ENCODE measurements at regions not wholly inside any gene's neighbourhood (a gene's known extent, or its start where the extent isn't known, plus 50 kb on each side); places are given as distances from the start of the nearest gene placed in this dataset.
A peak's percentile ranks its signal among the peaks of the same experiment; 100 is the strongest.
"Not testable (repeated sequence)": the region's sequence is repeated elsewhere in the genome, so short reads cannot be mapped to it uniquely, and the experiment has no call there.

DNA sequence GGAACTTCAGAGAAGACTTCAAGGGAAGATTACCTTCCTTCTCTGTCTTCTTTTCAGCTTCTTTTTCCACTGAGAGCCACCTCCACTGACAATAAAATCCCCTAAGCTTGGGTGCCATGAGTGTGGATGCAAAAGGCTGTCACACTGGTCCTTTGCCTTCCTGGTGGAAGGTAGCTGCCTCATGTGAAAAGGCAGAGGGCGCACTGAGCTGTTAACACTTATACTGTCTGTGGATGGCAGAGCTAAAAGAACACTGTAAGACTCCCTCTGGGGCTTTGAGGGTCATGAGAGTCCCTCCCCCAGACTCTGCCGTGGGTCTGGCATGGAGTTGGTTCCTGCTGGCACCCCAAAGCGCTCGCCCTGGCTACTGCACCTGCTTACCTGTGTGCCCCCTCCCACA is 536.7 kb upstream of the IMPG1 start:
- WGBS, 2 donors: 85 to 89% methylated on average over 4 of the region's 4 CpGs
- no peaks in the 10 kb centered on the region for H3K9me3 ChIP-seq (ENCODE audit: control insufficient read depth, low read length)
- ATAC-seq (ENCODE audit: low FRiP score) (no peak), DNase-seq (no peak)
- H3K4me3 ChIP-seq (ENCODE audit: low read length in 2 of 2): no peak overlapping the region
- H3K27ac ChIP-seq (ENCODE audit: low read depth in 1 of 2, low read length in 2 of 2): no peak overlapping the region
- intact Hi-C loops (cut with DNase I): no loop called here
- no peaks in the 10 kb centered on the region for H3K27me3 ChIP-seq (ENCODE audit: control insufficient read depth in 1 of 2, insufficient read depth in 2 of 2, low read length in 1 of 2)
- H3K4me1 ChIP-seq (ENCODE audit: control insufficient read depth in 1 of 2, insufficient read depth in 2 of 2, low read length in 2 of 2): no peaks in the 10 kb centered on the region
- H3K36me3 ChIP-seq (ENCODE audit: control insufficient read depth in 1 of 2, insufficient read depth in 2 of 2, low read length in 1 of 2): no peaks in the 10 kb centered on the region

DNA sequence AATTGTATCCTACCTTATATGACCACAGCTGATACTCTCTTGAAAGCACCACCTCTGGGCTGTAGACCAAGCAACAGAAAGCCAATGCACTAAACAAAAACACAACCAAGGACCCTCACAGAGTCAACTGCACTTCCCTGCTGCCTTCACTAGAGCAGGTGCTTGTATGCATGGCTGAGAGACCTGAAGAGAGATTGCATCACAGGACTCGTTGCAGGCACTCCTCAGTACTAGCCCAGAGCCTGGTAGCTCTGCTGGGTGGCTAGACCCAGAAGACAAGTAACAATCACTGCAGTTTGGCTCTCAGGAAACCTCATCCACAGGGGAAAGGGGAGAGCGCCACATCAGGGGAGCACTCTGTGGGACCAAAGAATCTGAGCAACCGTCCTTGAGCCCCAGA is 521.6 kb upstream of the IMPG1 start:
- 76 to 78% methylated on average over 3 of the region's 3 CpGs for WGBS, 2 donors
- no peak for ATAC-seq (ENCODE audit: low FRiP score)
- intact Hi-C loops (cut with DNase I): no loop called here
- Histone ChIP-seq H3K36me3 (ENCODE audit: control insufficient read depth in 1 of 2, insufficient read depth in 2 of 2, low read length in 1 of 2) (no peaks in the 10 kb centered on the region), H3K4me1 (ENCODE audit: control insufficient read depth in 1 of 2, insufficient read depth in 2 of 2, low read length in 2 of 2) (no peaks in the 10 kb centered on the region), H3K27me3 (ENCODE audit: control insufficient read depth in 1 of 2, insufficient read depth in 2 of 2, low read length in 1 of 2) (no peaks in the 10 kb centered on the region), H3K9me3 (ENCODE audit: control insufficient read depth, low read length) (no peaks in the 10 kb centered on the region), H3K27ac (ENCODE audit: low read depth in 1 of 2, low read length in 2 of 2) (no peak overlapping the region), H3K4me3 (ENCODE audit: low read length in 2 of 2) (no peak overlapping the region)
- peak in 1 of 2 donors; percentile 14 for DNase-seq

DNA sequence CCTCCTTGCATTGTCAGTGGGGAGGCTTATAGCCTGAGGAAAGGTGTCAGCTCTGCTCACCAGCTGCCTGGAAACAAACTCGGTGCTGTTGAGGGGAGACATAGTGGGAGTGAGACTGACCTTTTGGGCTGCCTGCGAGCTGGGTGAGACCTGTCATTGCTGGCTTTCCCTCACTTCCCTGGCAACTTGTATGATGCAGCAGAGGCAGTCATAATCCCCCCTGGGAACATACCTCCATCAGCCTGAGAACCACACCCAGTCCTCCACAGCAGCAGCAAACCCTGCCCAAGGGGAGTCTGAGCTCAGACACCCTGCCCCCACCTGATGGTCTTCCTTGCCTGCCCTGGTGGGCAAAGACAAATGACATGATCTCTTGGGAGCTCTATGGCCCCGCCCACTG is 521.2 kb upstream of the IMPG1 start:
- H3K27ac ChIP-seq (ENCODE audit: low read depth in 1 of 2, low read length in 2 of 2): no peak overlapping the region
- H3K4me3 ChIP-seq (ENCODE audit: low read length in 2 of 2): no peak overlapping the region
- no peaks in the 10 kb centered on the region for H3K9me3 ChIP-seq (ENCODE audit: control insufficient read depth, low read length)
- peak in 1 of 2 donors; percentile 32 for DNase-seq
- H3K4me1 ChIP-seq (ENCODE audit: control insufficient read depth in 1 of 2, insufficient read depth in 2 of 2, low read length in 2 of 2): no peaks in the 10 kb centered on the region
- H3K27me3 ChIP-seq (ENCODE audit: control insufficient read depth in 1 of 2, insufficient read depth in 2 of 2, low read length in 1 of 2): no peaks in the 10 kb centered on the region
- intact Hi-C loops (cut with DNase I): no loop called here
- no peaks in the 10 kb centered on the region for H3K36me3 ChIP-seq (ENCODE audit: control insufficient read depth in 1 of 2, insufficient read depth in 2 of 2, low read length in 1 of 2)
- ATAC-seq (ENCODE audit: low FRiP score): no peak
- WGBS, 2 donors: 73 to 88% methylated on average over 3 of the region's 3 CpGs

DNA sequence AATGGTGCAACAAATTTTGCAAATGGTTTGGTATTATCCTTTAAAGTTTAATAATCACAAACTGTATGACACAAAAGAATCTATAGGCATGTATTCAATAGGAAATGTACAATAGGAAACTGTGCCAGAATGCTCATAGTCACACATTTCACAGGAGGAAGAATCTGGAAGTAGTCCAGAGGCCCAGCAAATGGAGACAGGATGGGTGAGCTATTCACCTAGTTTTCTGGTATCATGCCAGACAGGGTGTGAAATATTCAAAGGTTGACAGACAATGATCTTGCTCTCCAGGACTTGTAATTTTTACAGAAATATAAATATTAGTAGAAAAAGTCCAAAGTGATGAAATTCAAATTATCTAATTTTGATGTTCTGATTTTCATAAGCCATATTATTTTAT is 520.1 kb upstream of the IMPG1 start:
- Histone ChIP-seq H3K9me3 (ENCODE audit: control insufficient read depth, low read length) (no peaks in the 10 kb centered on the region), H3K27ac (ENCODE audit: low read depth in 1 of 2, low read length in 2 of 2) (no peak overlapping the region), H3K36me3 (ENCODE audit: control insufficient read depth in 1 of 2, insufficient read depth in 2 of 2, low read length in 1 of 2) (no peaks in the 10 kb centered on the region), H3K4me1 (ENCODE audit: control insufficient read depth in 1 of 2, insufficient read depth in 2 of 2, low read length in 2 of 2) (no peaks in the 10 kb centered on the region), H3K4me3 (ENCODE audit: low read length in 2 of 2) (no peak overlapping the region), H3K27me3 (ENCODE audit: control insufficient read depth in 1 of 2, insufficient read depth in 2 of 2, low read length in 1 of 2) (no peaks in the 10 kb centered on the region)
- ATAC-seq (ENCODE audit: low FRiP score) (no peak), DNase-seq (no peak)
- intact Hi-C loops (cut with DNase I): no loop called here

DNA sequence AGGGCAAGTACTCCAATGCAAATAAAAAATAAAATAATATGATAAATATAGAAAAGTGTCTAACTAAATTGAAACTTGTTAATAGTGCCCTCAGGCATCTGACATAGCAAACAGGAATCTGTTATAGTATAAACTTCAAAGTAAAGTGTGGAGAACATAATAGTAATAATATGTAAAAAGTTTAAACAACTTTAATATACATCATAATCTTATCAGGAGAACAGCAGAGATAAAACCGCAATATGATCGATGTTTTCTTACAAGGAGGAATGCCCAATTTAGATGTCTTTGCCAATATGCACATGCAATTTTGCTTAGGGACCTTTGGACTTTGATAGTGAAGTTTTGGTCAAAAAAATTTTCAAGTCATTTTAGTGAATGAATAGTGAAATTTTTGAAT is 514.8 kb upstream of the IMPG1 start:
- no peak for ATAC-seq (ENCODE audit: low FRiP score)
- intact Hi-C loops (cut with DNase I): no loop called here
- 10 to 25% methylated on average over 2 of the region's 2 CpGs for WGBS, 2 donors
- H3K4me3 ChIP-seq (ENCODE audit: low read length in 2 of 2): no peak overlapping the region
- no peaks in the 10 kb centered on the region for H3K4me1 ChIP-seq (ENCODE audit: control insufficient read depth in 1 of 2, insufficient read depth in 2 of 2, low read length in 2 of 2)
- no peaks in the 10 kb centered on the region for H3K27me3 ChIP-seq (ENCODE audit: control insufficient read depth in 1 of 2, insufficient read depth in 2 of 2, low read length in 1 of 2)
- H3K27ac ChIP-seq (ENCODE audit: low read depth in 1 of 2, low read length in 2 of 2): no peak overlapping the region
- no peak for DNase-seq
- no peaks in the 10 kb centered on the region for H3K9me3 ChIP-seq (ENCODE audit: control insufficient read depth, low read length)
- no peaks in the 10 kb centered on the region for H3K36me3 ChIP-seq (ENCODE audit: control insufficient read depth in 1 of 2, insufficient read depth in 2 of 2, low read length in 1 of 2)

DNA sequence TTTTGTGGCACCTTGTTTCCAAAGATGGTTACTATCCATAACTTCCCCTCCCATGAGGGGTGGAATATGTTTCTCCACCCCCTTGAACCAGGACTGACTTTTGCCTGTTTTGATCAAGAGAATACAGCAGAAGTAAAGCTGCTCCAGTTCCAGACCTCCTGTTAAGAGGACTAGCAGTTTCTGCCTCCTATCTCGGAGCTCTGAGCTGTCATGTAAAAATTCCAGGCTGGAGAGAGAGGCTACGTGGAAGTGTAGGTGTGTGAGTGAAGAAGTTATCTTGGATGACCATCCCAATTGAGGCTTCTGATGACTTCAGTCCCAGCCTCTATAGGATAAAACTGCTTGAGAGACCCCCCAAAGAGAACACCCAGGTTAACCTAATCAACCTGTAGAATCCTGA is 511.7 kb upstream of the IMPG1 start:
- intact Hi-C loops (cut with DNase I): no loop called here
- no peak for DNase-seq
- no peaks in the 10 kb centered on the region for H3K9me3 ChIP-seq (ENCODE audit: control insufficient read depth, low read length)
- no peaks in the 10 kb centered on the region for H3K4me1 ChIP-seq (ENCODE audit: control insufficient read depth in 1 of 2, insufficient read depth in 2 of 2, low read length in 2 of 2)
- H3K4me3 ChIP-seq (ENCODE audit: low read length in 2 of 2): no peak overlapping the region
- H3K27ac ChIP-seq (ENCODE audit: low read depth in 1 of 2, low read length in 2 of 2): no peak overlapping the region
- no peak for ATAC-seq (ENCODE audit: low FRiP score)
- no peaks in the 10 kb centered on the region for H3K36me3 ChIP-seq (ENCODE audit: control insufficient read depth in 1 of 2, insufficient read depth in 2 of 2, low read length in 1 of 2)
- no peaks in the 10 kb centered on the region for H3K27me3 ChIP-seq (ENCODE audit: control insufficient read depth in 1 of 2, insufficient read depth in 2 of 2, low read length in 1 of 2)
- 58 to 65% methylated on average over 2 of the region's 2 CpGs for WGBS, 2 donors

DNA sequence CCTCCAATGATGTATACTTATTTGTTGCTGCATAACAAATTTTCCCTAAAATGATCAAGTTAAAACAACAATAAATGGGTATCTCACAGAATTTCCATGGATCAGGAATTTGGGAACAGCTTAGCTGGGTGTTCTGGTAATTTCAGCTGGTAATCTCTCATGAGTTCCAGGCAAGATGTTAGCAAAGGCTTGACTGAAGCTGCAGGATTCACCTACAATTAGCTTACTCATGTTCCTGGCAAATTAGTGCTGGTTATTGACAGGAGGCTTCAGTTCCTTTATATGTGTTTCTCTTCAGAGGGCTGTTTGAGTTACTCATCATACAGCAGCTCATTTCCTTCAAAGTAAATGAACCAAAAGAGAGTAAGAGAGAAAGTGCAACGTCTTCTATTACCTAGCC is 506.3 kb upstream of the IMPG1 start:
- Histone ChIP-seq H3K4me3 (ENCODE audit: low read length in 2 of 2) (no peak overlapping the region), H3K4me1 (ENCODE audit: control insufficient read depth in 1 of 2, insufficient read depth in 2 of 2, low read length in 2 of 2) (no peaks in the 10 kb centered on the region), H3K27me3 (ENCODE audit: control insufficient read depth in 1 of 2, insufficient read depth in 2 of 2, low read length in 1 of 2) (no peaks in the 10 kb centered on the region), H3K27ac (ENCODE audit: low read depth in 1 of 2, low read length in 2 of 2) (no peak overlapping the region), H3K9me3 (ENCODE audit: control insufficient read depth, low read length) (no peaks in the 10 kb centered on the region), H3K36me3 (ENCODE audit: control insufficient read depth in 1 of 2, insufficient read depth in 2 of 2, low read length in 1 of 2) (no peaks in the 10 kb centered on the region)
- 45 to 58% methylated on average over 1 of the region's 1 CpG for WGBS, 2 donors
- DNase-seq: no peak
- intact Hi-C loops (cut with DNase I): no loop called here
- no peak for ATAC-seq (ENCODE audit: low FRiP score)

DNA sequence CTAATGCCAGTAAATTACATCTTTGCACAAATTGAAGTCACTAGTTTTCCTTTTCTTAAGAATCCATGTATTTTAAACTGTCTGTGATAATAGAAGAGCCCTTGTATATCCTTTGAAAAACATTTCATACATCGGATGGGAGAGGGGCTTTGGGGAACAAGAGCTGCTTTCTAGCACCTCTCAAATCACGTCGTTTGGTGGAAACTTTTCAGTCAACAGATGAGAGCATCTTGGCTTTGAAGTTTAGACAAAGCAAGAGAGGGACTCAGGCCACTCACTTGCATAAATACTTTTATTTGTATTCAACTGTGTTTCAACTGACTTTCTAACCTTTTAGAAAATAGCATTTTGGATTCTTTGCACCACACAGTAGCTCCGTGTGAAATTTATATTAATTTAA is 502.3 kb upstream of the IMPG1 start:
- WGBS, 2 donors: 16 to 24% methylated on average over 4 of the region's 4 CpGs
- ATAC-seq (ENCODE audit: low FRiP score) (no peak), DNase-seq (no peak)
- H3K27me3 ChIP-seq (ENCODE audit: control insufficient read depth in 1 of 2, insufficient read depth in 2 of 2, low read length in 1 of 2): no peaks in the 10 kb centered on the region
- H3K4me3 ChIP-seq (ENCODE audit: low read length in 2 of 2): no peak overlapping the region
- intact Hi-C loops (cut with DNase I): no loop called here
- H3K27ac ChIP-seq (ENCODE audit: low read depth in 1 of 2, low read length in 2 of 2): no peak overlapping the region
- no peaks in the 10 kb centered on the region for H3K4me1 ChIP-seq (ENCODE audit: control insufficient read depth in 1 of 2, insufficient read depth in 2 of 2, low read length in 2 of 2)
- no peaks in the 10 kb centered on the region for H3K9me3 ChIP-seq (ENCODE audit: control insufficient read depth, low read length)
- no peaks in the 10 kb centered on the region for H3K36me3 ChIP-seq (ENCODE audit: control insufficient read depth in 1 of 2, insufficient read depth in 2 of 2, low read length in 1 of 2)

DNA sequence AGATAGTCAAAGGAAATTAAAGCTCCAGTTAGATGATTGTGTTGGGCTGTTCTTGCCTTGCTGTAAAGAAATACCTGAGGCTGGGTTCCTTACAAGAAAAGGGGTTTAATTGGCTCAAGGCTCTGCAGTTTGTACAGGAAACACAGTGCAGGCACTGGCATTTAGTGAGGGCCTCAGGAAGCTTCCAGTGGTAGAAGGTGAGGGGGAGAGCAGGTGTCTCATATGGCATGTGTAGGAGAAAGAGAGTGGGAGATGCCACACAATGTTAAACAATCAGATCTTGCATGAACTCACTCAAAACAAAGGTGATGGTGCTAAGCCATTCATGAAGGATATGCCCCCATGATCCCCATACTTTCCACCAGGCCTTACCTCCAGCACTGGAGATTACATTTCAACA is 493.5 kb upstream of the IMPG1 start:
- peaks cover 8% of the 10 kb centered on the region for H3K9me3 ChIP-seq (ENCODE audit: control insufficient read depth, low read length)
- intact Hi-C loops (cut with DNase I): no loop called here
- no peak for ATAC-seq (ENCODE audit: low FRiP score)

DNA sequence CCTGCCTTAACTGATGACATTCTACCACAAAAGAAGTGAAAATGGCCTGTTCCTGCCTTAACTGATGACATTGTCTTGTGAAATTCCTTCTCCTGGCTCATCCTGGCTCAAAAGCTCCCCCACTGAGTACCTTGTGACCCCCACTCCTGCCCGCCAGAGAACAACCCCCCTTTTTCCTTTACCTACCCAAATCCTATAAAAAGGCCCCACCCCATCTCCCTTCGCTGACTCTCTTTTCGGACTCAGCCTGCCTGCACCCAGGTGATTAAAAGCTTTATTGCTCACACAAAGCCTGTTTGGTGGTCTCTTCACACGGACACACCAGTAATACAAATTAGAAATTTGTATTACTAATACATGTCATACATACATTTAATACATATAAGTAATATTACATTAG is 489.9 kb upstream of the IMPG1 start:
- ATAC-seq (ENCODE audit: low FRiP score); H3K9me3 ChIP-seq (ENCODE audit: control insufficient read depth, low read length); H3K27me3 ChIP-seq (ENCODE audit: control insufficient read depth in 1 of 2, insufficient read depth in 2 of 2, low read length in 1 of 2); DNase-seq; H3K4me3 ChIP-seq (ENCODE audit: low read length in 2 of 2); H3K36me3 ChIP-seq (ENCODE audit: control insufficient read depth in 1 of 2, insufficient read depth in 2 of 2, low read length in 1 of 2); intact Hi-C loops (cut with DNase I); H3K27ac ChIP-seq (ENCODE audit: low read depth in 1 of 2, low read length in 2 of 2); H3K4me1 ChIP-seq (ENCODE audit: control insufficient read depth in 1 of 2, insufficient read depth in 2 of 2, low read length in 2 of 2): not testable (repeated sequence)
- WGBS, 2 donors: 57 to 64% methylated on average over 3 to 4 of the region's 4 CpGs

More for the DNA sequence above, 493.5 kb upstream of the IMPG1 start:
- Histone ChIP-seq H3K27me3 (ENCODE audit: control insufficient read depth in 1 of 2, insufficient read depth in 2 of 2, low read length in 1 of 2) (no peaks in the 10 kb centered on the region), H3K36me3 (ENCODE audit: control insufficient read depth in 1 of 2, insufficient read depth in 2 of 2, low read length in 1 of 2) (no peaks in the 10 kb centered on the region), H3K4me1 (ENCODE audit: control insufficient read depth in 1 of 2, insufficient read depth in 2 of 2, low read length in 2 of 2) (no peaks in the 10 kb centered on the region), H3K4me3 (ENCODE audit: low read length in 2 of 2) (no peak overlapping the region), H3K27ac (ENCODE audit: low read depth in 1 of 2, low read length in 2 of 2) (no peak overlapping the region)
- DNase-seq: no peak

All from aorta (tissue), 5 donors.